Left colon (tissue), 2 donors: ENCODE measurements at regions not wholly inside any gene's neighbourhood (a gene's known extent, or its start where the extent isn't known, plus 50 kb on each side); places are given as distances from the start of the nearest gene placed in this dataset.
A peak's percentile ranks its signal among the peaks of the same experiment; 100 is the strongest.
"Not testable (repeated sequence)": the region's sequence is repeated elsewhere in the genome, so short reads cannot be mapped to it uniquely, and the experiment has no call there.

Source experiments
- ATAC-seq: fragments of 200-7000 bp; cut with Tn5 transposase; one replicate; pipeline ENCODE4 v1.9.1; 2020; ENCODE audit warnings: mild to moderate bottlenecking, moderate library complexity
- DNase-seq, 2 donors: peaks; one replicate each; pipeline ENCODE4 v3.0.0-alpha.2; 2020
- intact Hi-C, 2 donors: fragments of 100-400 bp; cut with DNase I in 1 of 2; cut with micrococcal nuclease in 1 of 2; formaldehyde crosslinking; loops; one replicate each; pipeline versions ENCODE4 v1.11.2 to v1.14.0; 2022; cut with DNase I, micrococcal nuclease
- donor health status: DM: no; HTN: no; CAD: no.
- donor health status: DM: yes; HTN: yes; CAD: no.

DNA sequence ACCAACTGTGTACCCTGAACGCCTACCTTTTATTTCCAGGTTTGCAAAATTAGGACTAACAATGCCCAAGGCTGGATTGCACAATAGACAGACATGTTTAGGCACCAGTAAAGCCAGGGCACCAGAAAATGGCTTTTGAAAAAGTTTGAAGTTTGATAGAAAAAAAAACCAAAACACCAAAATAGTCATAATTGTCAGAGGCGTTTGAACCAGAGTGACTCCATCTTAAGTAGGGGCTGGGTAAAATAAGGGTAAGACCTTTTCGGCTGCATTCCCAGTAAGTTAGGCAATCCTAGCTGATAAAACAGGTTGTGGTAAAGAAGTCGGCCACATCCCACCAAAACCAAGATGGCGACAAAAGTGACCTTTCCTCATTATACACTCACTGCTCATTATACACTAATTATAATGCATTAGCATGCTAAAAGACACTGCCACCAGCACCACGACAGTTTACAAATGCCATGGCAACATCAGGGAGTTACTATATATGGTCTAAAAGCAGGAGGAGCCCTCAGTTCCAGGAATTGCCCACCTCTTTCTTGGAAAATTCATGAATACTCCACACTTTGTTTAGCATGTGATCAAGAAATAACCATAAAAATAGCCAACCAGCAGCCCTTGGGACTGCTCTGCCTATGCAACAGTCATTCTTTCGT is 71.2 kb upstream of the EPCAM start:
- ATAC-seq, result no peak

DNA sequence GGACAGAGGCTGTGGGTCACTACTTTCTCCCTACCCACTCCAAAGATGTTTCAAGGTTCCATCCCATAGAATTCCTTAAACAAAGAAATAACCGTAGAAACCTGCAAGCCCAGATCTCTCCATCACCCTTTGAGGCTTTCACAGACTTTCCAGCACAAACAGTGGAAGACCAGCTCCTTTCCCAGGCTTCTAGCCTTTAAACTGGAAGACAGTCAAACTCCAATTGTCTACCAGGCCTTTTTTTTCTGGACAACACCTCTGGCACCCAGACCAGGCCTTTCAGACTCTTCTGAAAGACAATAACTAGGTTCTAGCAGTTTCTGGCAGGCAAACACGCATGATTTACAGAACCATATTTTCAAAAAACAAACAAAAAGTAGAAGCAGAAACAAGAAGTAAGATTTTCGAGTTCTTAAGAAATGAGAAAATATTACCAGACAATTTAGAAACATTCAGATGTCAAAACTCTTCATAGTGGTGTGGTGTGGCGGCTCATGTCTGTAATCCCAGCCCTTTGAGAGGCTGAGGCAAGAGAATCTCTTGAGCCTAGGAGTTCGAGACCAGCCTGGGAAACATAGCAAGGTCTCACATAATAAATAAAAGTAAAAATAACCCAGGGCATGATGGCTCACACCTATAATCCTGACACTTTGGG is 73.0 kb upstream of the EPCAM start:
- ATAC-seq (no peak), DNase-seq (no peak)
- intact Hi-C loops, result no loop called here

More for the DNA sequence above, 71.2 kb upstream of the EPCAM start:
- no peak for DNase-seq
- intact Hi-C loops, result no loop called here

GRCh38 chr2:47295131-47295980 is 73.8 kb upstream of the EPCAM start:
- ATAC-seq (no peak), DNase-seq (no peak)
- intact Hi-C loops, result no loop called here

DNA sequence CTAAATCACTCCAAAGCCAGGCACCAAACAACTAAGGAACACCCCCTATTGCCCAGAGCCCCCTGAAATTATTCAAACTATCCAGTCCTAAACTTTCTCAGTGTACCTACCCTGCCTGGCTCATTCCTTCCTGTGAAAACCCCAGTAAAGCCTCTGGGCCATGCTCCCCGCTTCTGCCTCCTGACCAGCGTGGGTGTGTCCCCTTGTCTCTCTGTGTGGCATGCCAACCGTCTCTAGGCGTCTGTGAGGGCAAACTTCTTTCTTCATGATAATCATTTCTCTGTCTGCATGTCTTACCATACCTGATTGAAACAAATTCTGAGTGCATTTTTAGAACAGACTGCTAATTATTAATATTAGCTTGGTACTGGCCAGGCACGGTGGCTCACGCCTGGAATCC is 75.1 kb upstream of the EPCAM start:
- DNase-seq, result peak; percentile 43 to 44
- ATAC-seq, result peak; percentile 96
- intact Hi-C loops, result no loop called here

GRCh38 chr2:47288864-47289263 is 80.2 kb upstream of the EPCAM start:
- ATAC-seq (no peak), DNase-seq (no peak)
- intact Hi-C loops, result no loop called here

- intact Hi-C loops, result no loop called here
- no peak for DNase-seq
- no peak for ATAC-seq
Observed at GRCh38 chr2:47283659-47284058, 85.5 kb upstream of the EPCAM start.

- intact Hi-C loops, result no loop called here
- DNase-seq (no peak), ATAC-seq (no peak)
Observed at GRCh38 chr2:47282621-47283272, 86.4 kb upstream of the EPCAM start.

- not testable (repeated sequence) for ATAC-seq
Observed at GRCh38 chr2:47279525-47279924, 89.6 kb upstream of the EPCAM start.

GRCh38 chr2:47277987-47278386 is 91.1 kb upstream of the EPCAM start:
- intact Hi-C loops, result no loop called here
- DNase-seq (no peak), ATAC-seq (no peak)

More at GRCh38 chr2:47279525-47279924, 89.6 kb upstream of the EPCAM start:
- intact Hi-C loops, DNase-seq: not testable (repeated sequence)

DNA sequence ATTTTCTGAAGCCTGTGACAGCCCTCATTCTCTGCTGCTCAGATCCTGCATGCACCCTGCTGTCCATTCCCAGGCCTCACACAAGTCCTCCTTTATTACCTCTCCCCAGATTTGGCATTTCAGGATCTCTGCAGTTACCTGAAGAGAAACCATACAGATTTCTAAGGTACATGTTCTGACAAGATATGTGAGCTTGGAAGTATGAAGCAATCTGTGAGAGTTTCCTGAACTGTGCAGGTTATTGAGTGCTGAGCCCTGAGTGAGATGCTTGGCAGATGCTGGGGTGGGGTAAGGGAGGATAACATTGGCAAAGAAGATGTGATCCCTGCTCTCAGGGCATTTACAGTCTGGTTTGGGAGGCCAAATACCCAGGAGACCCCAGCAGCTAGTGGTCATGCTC is 91.9 kb upstream of the EPCAM start:
- intact Hi-C loops, result no loop called here
- DNase-seq, result no peak
- ATAC-seq, result no peak

GRCh38 chr2:47276061-47276460 is 93.0 kb upstream of the EPCAM start:
- intact Hi-C loops, result no loop called here
- DNase-seq, result no peak
- no peak for ATAC-seq

DNA sequence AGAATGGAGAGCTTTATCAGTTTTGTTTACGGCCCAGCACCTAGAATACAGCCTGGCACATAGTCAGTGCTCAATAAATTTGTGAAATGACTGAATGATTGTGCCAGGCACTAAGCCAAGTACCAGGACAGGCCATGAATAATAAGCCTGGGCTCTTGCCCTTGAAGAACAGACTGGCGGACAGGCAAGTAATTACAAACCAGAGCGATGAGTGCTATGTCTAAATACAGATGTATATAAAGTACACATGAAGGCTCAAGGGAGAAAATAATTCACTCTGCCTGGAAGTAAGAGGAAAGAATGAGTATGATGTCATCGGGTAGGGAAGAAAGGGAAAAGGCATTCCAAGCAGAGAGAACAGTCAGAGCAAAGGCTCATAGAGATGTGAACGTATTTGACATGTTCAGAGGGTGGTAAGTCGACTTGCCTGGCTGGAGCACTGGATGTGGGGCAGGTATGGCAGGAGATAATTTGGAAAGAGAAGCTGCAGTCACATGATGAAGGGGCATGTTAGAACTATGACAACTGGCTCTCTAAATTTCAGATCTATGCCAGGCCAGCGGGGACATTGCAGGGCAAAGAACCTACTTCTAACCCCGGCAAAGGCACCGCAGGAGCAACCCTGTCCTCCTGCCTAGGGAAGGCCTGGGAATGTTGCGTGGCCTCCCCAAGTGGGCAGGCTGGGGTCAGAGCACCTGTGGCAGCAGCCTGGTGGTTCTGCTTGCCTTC is 94.9 kb upstream of the EPCAM start:
- DNase-seq, result no peak
- intact Hi-C loops, result no loop called here
- no peak for ATAC-seq

DNA sequence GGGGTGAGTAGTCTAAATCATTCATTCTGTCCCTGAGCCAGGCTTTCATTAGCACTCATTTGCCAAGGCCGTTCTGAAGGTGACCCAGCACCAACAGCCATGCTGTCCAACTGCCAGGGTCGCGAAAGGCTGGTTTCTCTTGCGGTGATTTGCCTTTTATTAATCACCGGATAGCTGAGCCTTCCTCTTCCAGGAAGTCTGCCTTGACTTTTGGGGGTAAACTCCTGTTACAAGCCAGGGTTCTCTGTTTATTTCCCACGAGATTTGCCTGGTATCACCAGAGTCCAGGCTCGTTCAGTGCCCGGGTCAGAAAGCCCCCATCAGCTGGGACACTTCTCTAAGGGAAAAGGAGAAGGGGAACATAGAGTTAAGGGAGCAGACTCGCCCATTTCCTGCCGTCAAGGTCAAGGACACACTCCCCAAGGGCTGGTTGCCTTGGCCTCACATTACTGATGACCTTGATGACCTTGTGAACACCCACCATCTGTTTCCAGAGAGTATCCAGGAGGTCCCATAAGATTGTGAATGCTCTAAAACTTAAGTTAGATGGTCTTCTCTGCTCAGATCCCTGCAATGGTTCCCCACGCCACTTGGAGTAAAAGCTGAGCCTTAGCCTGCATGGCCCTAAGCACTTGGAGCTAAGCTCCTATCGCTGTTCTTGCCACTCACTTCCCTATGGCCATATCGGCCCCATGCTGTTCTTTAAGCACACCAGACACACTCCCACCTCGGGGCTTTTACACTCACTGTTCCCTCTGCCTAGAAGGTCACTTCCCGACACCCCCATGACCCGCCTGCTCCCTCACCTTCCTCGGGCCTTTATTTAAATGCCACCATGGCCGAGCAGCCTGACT is 96.0 kb upstream of the EPCAM start:
- DNase-seq (no peak), ATAC-seq (no peak)
- intact Hi-C loops, result no loop called here

DNA sequence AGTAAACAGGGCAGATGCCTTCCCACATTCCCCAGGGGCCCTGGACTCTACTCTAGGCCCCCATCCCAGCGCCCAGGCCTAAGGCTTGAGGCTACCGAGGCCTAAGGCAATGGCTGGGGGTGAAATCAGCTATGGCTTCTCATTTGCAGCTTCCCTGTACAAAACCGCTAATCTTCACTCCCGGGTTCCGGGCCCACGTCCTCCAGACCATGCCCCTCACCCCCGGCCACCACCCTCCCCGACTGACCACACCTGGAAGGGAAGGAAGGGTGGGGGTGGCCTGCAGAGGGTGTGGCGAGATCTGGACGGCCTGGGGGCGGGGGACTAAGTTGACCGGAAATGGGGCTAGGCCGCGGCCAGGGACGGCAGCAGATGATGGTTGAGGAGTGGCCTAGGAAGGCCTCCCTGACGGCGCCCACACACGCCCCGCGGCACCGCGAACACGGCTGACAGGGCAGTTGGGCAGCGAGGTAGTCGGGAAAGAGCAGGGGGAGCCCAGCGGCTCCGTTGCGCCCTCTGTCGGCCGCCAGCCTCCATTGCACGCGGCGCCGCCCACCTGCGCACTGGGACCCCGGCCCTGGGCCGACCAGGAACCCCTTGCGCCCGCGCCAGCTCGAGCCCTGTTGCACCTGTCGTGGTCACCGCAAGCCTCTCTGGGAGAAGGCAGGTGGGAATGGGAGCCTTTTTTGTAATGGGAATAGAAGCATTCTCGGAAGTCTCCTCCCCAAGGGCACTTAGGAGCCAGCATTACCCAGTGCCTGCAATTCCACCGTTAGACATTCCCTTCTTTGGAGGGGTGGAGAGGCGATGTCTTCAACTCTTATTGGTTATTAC is 95.9 kb upstream of the CALM2 start:
- intact Hi-C loops, result no loop called here
- ATAC-seq (peak; percentile 84), DNase-seq (peak; percentile 83 to 85)

DNA sequence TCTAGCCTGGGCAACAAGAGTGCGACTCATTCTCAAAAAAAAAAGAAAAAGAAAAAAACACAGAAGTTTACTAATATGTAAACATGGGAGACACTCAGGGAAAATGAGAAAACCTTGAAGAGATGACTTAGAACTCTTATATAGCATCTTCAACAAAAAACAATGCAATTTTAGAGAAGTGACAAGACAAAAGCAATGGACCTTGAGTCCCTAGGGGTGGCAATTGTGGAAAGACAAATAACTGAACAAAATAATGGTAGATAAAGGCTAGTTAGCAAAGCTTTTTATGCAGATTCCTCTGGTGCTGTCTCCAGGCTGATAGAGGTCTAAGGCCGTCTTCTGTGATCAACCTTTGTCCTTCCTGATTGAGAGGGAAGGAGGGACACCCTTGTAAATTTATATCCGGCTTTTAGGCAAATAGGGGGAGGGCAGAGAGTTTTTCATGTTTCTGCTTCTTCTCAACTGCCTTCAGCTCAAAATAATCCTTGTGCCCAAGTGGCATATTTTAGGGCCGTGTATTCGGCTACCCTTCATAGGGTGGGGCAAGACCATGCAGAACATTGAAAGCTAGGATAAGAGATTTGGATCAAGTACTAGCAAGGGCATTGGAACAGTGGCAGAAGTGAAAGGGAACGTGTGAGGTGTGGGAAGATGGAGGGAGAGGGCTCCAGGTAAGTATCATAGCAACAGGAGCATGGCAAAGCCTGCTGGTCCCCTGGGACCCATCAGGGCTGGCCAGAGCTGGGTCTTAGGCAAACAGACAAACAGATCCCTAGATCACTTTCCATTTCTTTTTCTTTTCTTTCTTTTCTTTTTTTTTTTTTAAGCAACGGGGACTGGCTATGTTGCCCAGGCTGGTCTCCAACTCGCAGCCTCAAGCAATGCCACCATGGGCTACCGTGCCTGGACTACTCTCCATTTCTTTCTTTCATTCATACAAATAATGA is 95.0 kb upstream of the CALM2 start:
- peak; percentile 70 for ATAC-seq
- no peak for DNase-seq
- intact Hi-C loops, result no loop called here

- DNase-seq (peak in 1 of 2 donors; percentile 51), ATAC-seq (no peak)
- intact Hi-C loops, result no loop called here
Observed at GRCh38 chr2:47270421-47270820, 94.1 kb upstream of the CALM2 start.
